MM.1S (cell line): ENCODE measurements at regions not wholly inside any gene's neighbourhood (a gene's known extent, or its start where the extent isn't known, plus 50 kb on each side); places are given as distances from the start of the nearest gene placed in this dataset.

Source experiments
- EZH2 ChIP-seq: fragments of 300-600 bp; sonication (generic); optimal IDR thresholded peaks from 2 replicates; pipeline ENCODE3; 2017; ENCODE audit warnings: low read depth, mild to moderate bottlenecking, antibody characterized with exemption, low read length, mixed read lengths
- EZH2phosphoT487 ChIP-seq: fragments of 300-600 bp; sonication (generic); IDR thresholded peaks from 2 replicates; pipeline ENCODE4 v1.6.1; 2018; ENCODE audit warnings: antibody characterized with exemption, low read length
- TF ChIP-seq, protein P1 (sequence below): fragments of 300-600 bp; sonication (generic); IDR thresholded peaks from 2 replicates; pipeline ENCODE4 v1.5.1; 2016; ENCODE audit warnings: antibody characterized with exemption, low read length, mixed read lengths

DNA sequence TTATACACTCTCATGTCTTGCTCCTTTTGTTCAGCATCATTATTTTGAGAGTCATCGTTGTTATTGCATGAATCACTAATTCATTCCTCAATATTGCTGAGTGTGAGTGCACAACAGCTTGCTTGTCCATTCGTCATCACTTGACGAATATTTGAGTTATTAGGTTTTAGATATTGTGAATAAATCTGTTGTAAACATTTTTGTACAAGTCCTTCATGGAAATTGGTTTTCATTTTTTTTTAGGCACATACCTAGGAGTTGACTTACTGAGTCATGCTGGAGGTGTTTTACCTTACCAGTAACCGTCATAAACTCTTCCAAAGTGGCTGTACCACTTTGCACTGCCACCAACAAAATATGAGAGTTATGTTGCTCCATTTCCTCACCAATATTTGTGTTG lies 84.2 kb upstream of the NCK2 start:
- no peak for TF ChIP-seq EZH2
- TF ChIP-seq, protein P1, sequence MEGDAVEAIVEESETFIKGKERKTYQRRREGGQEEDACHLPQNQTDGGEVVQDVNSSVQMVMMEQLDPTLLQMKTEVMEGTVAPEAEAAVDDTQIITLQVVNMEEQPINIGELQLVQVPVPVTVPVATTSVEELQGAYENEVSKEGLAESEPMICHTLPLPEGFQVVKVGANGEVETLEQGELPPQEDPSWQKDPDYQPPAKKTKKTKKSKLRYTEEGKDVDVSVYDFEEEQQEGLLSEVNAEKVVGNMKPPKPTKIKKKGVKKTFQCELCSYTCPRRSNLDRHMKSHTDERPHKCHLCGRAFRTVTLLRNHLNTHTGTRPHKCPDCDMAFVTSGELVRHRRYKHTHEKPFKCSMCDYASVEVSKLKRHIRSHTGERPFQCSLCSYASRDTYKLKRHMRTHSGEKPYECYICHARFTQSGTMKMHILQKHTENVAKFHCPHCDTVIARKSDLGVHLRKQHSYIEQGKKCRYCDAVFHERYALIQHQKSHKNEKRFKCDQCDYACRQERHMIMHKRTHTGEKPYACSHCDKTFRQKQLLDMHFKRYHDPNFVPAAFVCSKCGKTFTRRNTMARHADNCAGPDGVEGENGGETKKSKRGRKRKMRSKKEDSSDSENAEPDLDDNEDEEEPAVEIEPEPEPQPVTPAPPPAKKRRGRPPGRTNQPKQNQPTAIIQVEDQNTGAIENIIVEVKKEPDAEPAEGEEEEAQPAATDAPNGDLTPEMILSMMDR, result no peak
- no peak for TF ChIP-seq EZH2phosphoT487
